HepG2 (cell line): ENCODE measurements at regions not wholly inside any gene's neighbourhood (a gene's known extent, or its start where the extent isn't known, plus 50 kb on each side); places are given as distances from the start of the nearest gene placed in this dataset.

Experiments
- CREB1 ChIP-seq, 2 experiments: fragments of 450-650 bp in 1 of 2; IDR thresholded peaks; 2 replicates each; pipeline ENCODE4 v1.6.1; 2016 to 2017; ENCODE audit warnings: control low read depth in 1 of 2, mild to moderate bottlenecking in 1 of 2, missing compliant biosample characterization in 1 of 2, missing genetic modification characterization in 1 of 2
- DBP ChIP-seq: sonication (generic); formaldehyde crosslinking; IDR thresholded peaks from 2 replicates; pipeline ENCODE4 v1.4.0; 2020; ENCODE audit warnings: missing genetic modification reagents; ENCODE audit errors: not compliant biosample characterization
- MAFG ChIP-seq: sonication (generic); formaldehyde crosslinking; IDR thresholded peaks from 2 replicates; pipeline ENCODE4 v1.5.1; 2020; ENCODE audit warnings: mild to moderate bottlenecking, missing genetic modification reagents
- MTF1 ChIP-seq: sonication (generic); formaldehyde crosslinking; IDR thresholded peaks from 2 replicates; pipeline ENCODE4 v1.5.0; 2020; ENCODE audit warnings: missing genetic modification reagents
- RBFOX2 ChIP-seq: fragments of 200-400 bp; formaldehyde crosslinking; IDR thresholded peaks from 2 replicates; pipeline ENCODE4 v1.6.1; 2017; ENCODE audit warnings: low read depth, mild to moderate bottlenecking, low read length
- ZNF574 ChIP-seq: sonication (generic); formaldehyde crosslinking; IDR thresholded peaks from 2 replicates; pipeline ENCODE4 v1.4.0; 2020; ENCODE audit warnings: missing genetic modification reagents
- ZNF619 ChIP-seq: sonication (generic); formaldehyde crosslinking; IDR thresholded peaks from 2 replicates; pipeline ENCODE4 v1.4.0; 2020; ENCODE audit warnings: mild to moderate bottlenecking, missing genetic modification reagents

GRCh38 chr7:35386082-35386815 lies 132.3 kb upstream of the TBX20 start (continued):
- TF ChIP-seq ZNF574 (no peak), ZNF619 (CRISPR knock-in tag) (no peak), MTF1 (CRISPR knock-in tag) (no peak), CREB1 (IDR thresholded peaks at IDR 0.05) (no peak), CREB1 (CRISPR knock-in tag; IDR thresholded peaks at IDR 0.05) (no peak), DBP (CRISPR knock-in tag) (no peak), MAFG (CRISPR knock-in tag) (no peak), RBFOX2 (no peak)
